DOHH2 (cell line): ENCODE measurements at regions not wholly inside any gene's neighbourhood (a gene's known extent, or its start where the extent isn't known, plus 50 kb on each side); places are given as distances from the start of the nearest gene placed in this dataset.

Experiments used
- H3F3A ChIP-seq: fragments of 200-600 bp; sonication (generic), shearing (Covaris generic); 2 replicates; pipeline ENCODE4 v1.6.0; 2016; ENCODE audit warnings: antibody characterized with exemption, mild to moderate bottlenecking; ENCODE audit not compliant: control insufficient read depth, insufficient read depth
- H3K27ac ChIP-seq: fragments of 200-600 bp; sonication (generic); 2 replicates; pipeline ENCODE4 v1.5.1; 2014; ENCODE audit warnings: low read depth, mild to moderate bottlenecking, low read length, moderate library complexity
- H3K27me3 ChIP-seq: fragments of 200-600 bp; sonication (generic); 2 replicates; pipeline ENCODE4 v1.6.1; 2014; ENCODE audit warnings: mild to moderate bottlenecking, low read length, mixed read lengths; ENCODE audit not compliant: control insufficient read depth
- H3K36me3 ChIP-seq: fragments of 200-600 bp; sonication (generic); 2 replicates; pipeline ENCODE4 v1.6.1; 2014; ENCODE audit warnings: mild to moderate bottlenecking, low read length, moderate library complexity, mixed read lengths; ENCODE audit not compliant: control insufficient read depth
- H3K4me1 ChIP-seq: fragments of 200-600 bp; sonication (generic); 2 replicates; pipeline ENCODE4 v1.6.1; 2014; ENCODE audit warnings: mild to moderate bottlenecking, low read length, mixed read lengths; ENCODE audit not compliant: control insufficient read depth
- H3K4me2 ChIP-seq: fragments of 200-600 bp; sonication (generic); 2 replicates; pipeline ENCODE4 v1.6.0; 2014; ENCODE audit warnings: mild to moderate bottlenecking, low read length, moderate library complexity
- H3K4me3 ChIP-seq: fragments of 200-600 bp; sonication (generic); 2 replicates; pipeline ENCODE4 v1.5.1; 2014; ENCODE audit warnings: mild to moderate bottlenecking, low read length, mixed read lengths
- H3K79me2 ChIP-seq: fragments of 200-600 bp; sonication (generic); 2 replicates; pipeline ENCODE4 v1.6.1; 2014; ENCODE audit warnings: mild to moderate bottlenecking, low read length, mixed read lengths; ENCODE audit not compliant: control insufficient read depth
- H3K9me2 ChIP-seq: fragments of 200-600 bp; sonication (generic); replicated peaks from 2 replicates; pipeline ENCODE4 v1.6.1; 2014; ENCODE audit warnings: mild to moderate bottlenecking, low read length, mixed read lengths; ENCODE audit not compliant: control insufficient read depth
- H3K9me3 ChIP-seq: fragments of 200-600 bp; sonication (generic); 2 replicates; pipeline ENCODE4 v1.6.1; 2014; ENCODE audit warnings: antibody characterized with exemption, low read length, mixed read lengths; ENCODE audit not compliant: control insufficient read depth, insufficient read depth
- H4K20me1 ChIP-seq: fragments of 200-600 bp; sonication (generic); 2 replicates; pipeline ENCODE4 v1.6.0; 2014; ENCODE audit warnings: low read depth, mild to moderate bottlenecking, antibody characterized with exemption, low read length, moderate library complexity; ENCODE audit not compliant: control insufficient read depth, insufficient read depth
- EZH2phosphoT487 ChIP-seq: fragments of 200-600 bp; sonication (generic); IDR thresholded peaks from 2 replicates; pipeline ENCODE4 v1.6.1; 2017; ENCODE audit warnings: borderline replicate concordance, mild to moderate bottlenecking, antibody characterized with exemption, low read length, moderate library complexity, mixed read lengths
- TF ChIP-seq, protein P1 (sequence below): fragments of 200-600 bp; sonication (generic); IDR thresholded peaks from one replicate; pipeline ENCODE4 v1.5.1; 2014; ENCODE audit warnings: antibody characterized with exemption, mild to moderate bottlenecking, low read depth, low read length; ENCODE audit not compliant: poor library complexity, severe bottlenecking

GRCh38 chr1:112344754-112345423 is 51.1 kb upstream of the CTTNBP2NL start:
- H3K9me2 ChIP-seq = no peaks in the 10 kb centered on the region
- peaks cover 25% of the 10 kb centered on the region; the same call in 1 of the 2 replicates for H3K27me3 ChIP-seq
- no peak overlapping the region for H3K27ac ChIP-seq
- no peaks in the 10 kb centered on the region for H4K20me1 ChIP-seq
- H3K4me3 ChIP-seq = no peak overlapping the region
- TF ChIP-seq EZH2phosphoT487 = no peak
- TF ChIP-seq, protein P1, sequence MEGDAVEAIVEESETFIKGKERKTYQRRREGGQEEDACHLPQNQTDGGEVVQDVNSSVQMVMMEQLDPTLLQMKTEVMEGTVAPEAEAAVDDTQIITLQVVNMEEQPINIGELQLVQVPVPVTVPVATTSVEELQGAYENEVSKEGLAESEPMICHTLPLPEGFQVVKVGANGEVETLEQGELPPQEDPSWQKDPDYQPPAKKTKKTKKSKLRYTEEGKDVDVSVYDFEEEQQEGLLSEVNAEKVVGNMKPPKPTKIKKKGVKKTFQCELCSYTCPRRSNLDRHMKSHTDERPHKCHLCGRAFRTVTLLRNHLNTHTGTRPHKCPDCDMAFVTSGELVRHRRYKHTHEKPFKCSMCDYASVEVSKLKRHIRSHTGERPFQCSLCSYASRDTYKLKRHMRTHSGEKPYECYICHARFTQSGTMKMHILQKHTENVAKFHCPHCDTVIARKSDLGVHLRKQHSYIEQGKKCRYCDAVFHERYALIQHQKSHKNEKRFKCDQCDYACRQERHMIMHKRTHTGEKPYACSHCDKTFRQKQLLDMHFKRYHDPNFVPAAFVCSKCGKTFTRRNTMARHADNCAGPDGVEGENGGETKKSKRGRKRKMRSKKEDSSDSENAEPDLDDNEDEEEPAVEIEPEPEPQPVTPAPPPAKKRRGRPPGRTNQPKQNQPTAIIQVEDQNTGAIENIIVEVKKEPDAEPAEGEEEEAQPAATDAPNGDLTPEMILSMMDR = no peak
- H3K36me3 ChIP-seq = no peaks in the 10 kb centered on the region
- no peaks in the 10 kb centered on the region for H3K4me1 ChIP-seq
- H3F3A ChIP-seq = no peaks in the 10 kb centered on the region
- no peaks in the 10 kb centered on the region for H3K79me2 ChIP-seq
- H3K4me2 ChIP-seq = no peak overlapping the region
- H3K9me3 ChIP-seq = no peaks in the 10 kb centered on the region
